Right ventricle myocardium inferior (tissue), 1 donor: ENCODE measurements at regions not wholly inside any gene's neighbourhood (a gene's known extent, or its start where the extent isn't known, plus 50 kb on each side); places are given as distances from the start of the nearest gene placed in this dataset.
A peak's percentile ranks its signal among the peaks of the same experiment; 100 is the strongest.

ENCODE experiments used
- ATAC-seq: fragments of 200-7000 bp; cut with Tn5 transposase; one replicate; pipeline ENCODE4 v1.9.1; 2020; ENCODE audit warnings: mild to moderate bottlenecking, moderate library complexity
- DNase-seq: peaks from one replicate; pipeline ENCODE4 v3.0.0; 2021; ENCODE audit errors: missing footprints
- intact Hi-C: fragments of 100-400 bp; cut with DNase I; formaldehyde crosslinking; loops from one replicate; pipeline ENCODE4 v1.11.0; 2022
- donor health status: DM: no; HTN: yes; CAD: no; lungs with severe emphysema.

DNA sequence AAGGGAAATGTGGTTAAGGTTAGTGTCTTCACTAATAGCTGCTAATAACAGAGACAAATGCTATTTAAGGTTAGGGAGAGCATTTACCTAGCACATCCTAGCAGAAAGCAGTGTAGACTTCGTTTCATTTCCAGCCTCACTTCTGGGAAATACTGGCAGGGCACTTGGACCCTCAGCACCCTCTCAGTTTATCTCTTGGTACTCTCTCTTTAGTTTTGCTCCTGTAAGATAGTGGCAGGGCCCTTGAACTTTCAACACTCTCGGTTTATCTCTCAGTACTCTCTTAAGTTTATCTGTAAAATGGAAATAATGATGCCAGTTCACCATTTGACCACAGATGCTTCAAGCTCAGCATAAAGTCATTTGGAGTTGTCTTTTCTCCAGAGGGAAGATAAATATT, 118.4 kb downstream of the MBL2 start:
- DNase-seq (no peak), ATAC-seq (peak; percentile 75)
- intact Hi-C loops = loop anchor here (5.0 kb wide), 1 partner anchor 342 kb away; the partner anchor contains the start of gene DKK1

DNA sequence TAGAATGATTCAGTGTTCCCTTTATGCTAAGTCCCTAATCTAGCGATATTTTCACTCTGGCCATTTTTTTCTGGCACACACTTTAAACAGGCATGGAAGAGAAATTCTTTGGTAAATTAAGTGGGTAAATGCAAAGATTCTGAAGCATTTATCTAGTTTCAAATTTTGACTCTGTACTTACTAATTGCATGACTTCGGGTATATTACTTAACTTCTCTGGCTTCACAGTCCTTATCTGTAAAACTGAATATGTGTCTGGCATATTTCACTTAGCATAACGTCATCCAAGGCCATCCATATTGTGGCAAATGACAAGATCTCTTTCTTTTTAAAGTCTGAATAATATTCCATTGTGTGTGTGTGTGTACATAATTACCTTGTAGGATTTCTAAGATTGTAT, 114.5 kb downstream of the MBL2 start:
- ATAC-seq (no peak), DNase-seq (no peak)
- intact Hi-C loops = no loop called here

DNA sequence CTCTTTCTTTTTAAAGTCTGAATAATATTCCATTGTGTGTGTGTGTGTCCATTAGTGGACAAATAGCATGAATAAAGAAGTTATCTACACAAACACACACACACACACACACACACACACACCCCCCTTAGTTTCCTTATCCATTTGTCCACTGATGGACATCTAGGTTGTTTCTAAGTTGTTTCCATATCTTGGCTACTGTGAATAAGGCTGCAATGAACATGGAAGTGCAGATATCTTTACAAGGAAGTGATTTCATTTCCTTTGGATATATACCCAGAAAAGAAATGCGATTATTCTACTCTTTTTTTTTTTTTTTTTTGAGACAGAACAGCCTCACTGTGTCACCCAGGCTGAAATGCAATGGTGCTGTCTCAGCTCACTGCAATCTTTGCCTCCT, 113.5 kb downstream of the MBL2 start:
- ATAC-seq (no peak), DNase-seq (no peak)
- intact Hi-C loops = no loop called here

DNA sequence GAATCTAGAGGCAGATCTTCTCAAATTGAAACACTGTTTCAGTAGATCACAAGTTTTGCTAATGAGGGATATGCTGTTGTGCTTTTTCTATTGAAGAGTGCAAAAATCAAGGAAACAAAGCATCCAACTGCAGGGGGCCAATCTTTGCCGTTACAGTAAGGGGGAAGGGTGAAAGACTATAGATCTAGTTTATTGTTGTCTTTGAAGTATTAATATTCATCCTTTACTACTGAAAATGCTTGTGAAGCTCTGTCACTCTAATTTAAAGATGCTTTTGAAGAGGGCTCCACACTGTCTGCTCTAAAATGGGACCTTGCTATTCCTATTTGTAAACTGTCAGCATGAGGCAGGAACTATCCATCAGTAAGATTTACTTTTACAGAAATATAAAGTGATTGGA, 110.3 kb downstream of the MBL2 start:
- DNase-seq = no peak
- intact Hi-C loops = no loop called here
- no peak for ATAC-seq

DNA sequence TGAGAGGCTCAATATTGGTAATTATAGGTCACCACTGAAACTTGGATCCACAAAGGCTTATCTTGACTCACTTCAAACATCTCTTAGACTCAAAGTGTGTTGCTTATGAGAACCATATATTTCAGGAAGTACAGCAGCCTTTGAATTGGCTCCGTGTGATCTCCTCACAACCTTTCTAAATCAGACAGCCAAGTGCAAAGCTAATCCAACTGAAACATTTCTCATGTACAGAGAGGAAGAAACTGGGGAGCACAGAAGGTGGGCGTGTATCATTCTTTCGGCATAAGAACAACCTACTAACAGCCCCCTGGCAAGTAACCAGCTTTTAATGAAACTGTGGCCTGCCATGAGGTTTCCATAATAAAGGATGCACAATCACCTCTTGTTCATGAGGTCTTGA, 109.4 kb downstream of the MBL2 start:
- DNase-seq (no peak), ATAC-seq (no peak)
- intact Hi-C loops = no loop called here

DNA sequence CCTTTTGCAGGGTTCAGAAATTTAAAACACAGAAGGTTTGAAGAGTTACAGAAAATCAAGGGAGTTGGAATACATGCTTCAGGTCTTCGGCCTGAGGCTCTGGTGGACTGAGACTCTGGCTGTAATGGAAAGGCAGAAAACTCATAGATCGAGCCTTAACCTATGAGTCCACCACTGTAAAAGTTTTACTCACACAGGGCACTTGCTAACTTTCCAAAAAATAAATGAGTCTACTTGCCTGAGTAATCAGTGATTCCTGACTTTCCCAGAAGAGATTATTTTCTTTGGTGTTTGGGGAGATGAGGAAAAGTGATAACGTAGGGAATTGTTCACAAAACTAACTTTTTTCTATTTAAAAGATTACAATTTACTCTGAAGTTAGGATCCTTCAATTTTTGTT, 108.0 kb downstream of the MBL2 start:
- ATAC-seq = no peak
- intact Hi-C loops = no loop called here
- DNase-seq = no peak

DNA sequence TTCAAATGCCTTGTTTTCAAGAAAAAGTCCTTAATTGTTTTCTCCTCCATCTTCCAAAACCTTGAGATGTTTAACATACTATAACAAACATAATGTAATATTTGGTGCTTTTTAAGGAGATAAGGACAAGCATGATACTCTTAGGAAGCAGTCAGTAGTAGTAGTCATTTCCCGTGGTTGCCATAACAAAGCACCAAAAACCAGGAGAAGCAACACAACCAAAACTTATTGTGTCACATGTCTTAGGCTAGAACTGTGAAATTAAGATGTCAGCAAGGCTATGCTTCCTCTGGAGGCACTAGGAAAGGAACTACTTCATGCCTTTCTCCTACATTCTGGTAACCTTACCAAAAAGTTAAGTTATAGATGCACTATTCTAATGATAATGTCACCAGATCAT, 106.8 kb downstream of the MBL2 start:
- intact Hi-C loops = no loop called here
- DNase-seq (no peak), ATAC-seq (no peak)

DNA sequence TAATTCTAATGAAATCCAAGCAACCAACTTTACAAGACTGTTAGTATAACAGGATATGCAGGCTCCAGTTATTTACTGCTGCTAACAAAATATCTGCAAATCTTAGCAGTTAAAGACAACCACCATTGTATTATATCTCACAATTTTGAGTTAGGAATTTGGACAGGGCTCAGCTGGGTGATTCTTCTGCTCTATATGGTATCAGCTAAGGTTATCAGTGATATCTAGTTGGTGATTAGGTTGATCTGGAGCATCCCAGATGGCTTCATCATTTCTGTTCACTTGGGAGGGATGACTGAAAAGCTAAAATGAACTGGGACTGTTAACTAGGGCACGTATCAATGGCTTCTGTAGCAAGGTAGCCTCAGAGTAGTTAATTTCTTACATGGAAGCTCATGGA, 105.7 kb downstream of the MBL2 start:
- DNase-seq (no peak), ATAC-seq (no peak)
- intact Hi-C loops = no loop called here

DNA sequence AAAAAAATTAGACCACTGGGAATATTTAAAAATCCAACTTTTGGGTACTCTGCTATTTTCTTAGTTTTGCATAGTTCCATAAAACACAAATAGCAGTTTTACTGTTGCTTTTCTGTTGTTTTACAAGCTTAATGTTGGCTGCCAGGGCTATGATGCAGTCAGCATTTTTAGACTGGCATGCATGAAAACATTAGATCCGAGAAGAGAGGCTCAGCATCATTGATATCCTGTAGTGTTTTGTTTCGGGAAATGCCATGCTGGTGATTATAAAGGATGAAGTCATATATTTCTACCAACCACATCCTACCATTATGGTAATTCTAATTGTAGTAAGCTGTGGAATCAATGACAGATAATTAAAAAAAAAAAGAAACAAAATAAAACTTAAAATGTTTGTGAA, 104.6 kb downstream of the MBL2 start:
- DNase-seq = no peak
- intact Hi-C loops = no loop called here

DNA sequence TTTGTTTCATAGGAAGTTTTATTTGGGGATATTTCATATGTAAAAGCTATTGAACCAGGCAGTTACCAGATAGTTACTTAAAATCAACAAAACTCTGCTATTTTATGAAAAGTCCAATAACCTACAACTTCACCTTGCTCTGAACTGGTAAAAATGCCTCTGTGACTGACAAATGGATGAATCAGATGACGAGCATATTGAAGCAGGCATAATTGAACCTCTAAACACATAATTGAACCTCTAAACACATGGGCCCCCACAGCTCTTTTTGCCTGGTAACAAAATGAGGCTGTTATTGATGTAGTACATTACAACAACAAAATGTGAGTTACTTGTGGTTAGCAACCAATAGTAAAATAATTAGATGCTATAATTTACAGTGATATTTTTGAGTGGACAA, 99.7 kb downstream of the MBL2 start:
- ATAC-seq (no peak), DNase-seq (no peak)
- intact Hi-C loops = no loop called here

More for the DNA sequence above, 104.6 kb downstream of the MBL2 start:
- no peak for ATAC-seq

DNA sequence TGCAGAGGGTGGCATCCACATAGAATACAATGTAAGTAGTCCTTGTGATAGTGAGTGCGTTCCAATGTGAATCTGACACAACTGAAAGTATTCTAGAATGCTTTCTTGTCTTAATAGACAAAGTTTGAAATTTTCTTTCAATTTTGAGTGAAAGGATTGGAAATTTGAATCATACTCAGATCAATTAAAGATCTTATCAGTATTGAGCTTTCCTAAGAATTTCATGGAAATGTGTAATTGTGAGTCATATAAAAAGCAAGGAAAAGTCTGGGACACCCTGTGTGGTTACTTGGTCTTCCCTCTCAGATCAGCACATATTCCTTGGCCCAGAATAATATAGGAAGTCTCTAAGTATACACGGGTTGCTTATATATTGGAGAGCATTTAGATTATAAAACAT, 99.1 kb downstream of the MBL2 start:
- intact Hi-C loops = no loop called here
- DNase-seq = no peak
- ATAC-seq = no peak

DNA sequence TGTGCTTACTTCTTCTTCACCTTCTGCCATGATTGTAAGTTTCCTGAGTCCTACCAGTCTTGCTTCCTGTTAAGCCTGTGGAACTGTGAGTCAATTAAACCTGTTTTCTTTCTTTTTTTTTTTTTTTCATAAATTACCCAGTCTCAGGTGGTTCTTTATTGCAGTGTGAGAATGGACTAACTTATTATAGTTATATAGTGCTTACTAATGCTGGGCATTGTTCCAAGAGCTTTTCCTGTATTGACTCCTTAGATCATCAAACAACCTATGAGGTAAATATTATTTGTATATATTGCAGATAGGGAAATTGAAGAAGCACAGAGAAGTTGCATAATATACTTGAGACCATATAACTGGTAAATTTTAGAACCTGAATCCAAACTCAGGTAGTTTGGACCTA, 98.1 kb downstream of the MBL2 start:
- intact Hi-C loops = no loop called here
- DNase-seq (no peak), ATAC-seq (no peak)

DNA sequence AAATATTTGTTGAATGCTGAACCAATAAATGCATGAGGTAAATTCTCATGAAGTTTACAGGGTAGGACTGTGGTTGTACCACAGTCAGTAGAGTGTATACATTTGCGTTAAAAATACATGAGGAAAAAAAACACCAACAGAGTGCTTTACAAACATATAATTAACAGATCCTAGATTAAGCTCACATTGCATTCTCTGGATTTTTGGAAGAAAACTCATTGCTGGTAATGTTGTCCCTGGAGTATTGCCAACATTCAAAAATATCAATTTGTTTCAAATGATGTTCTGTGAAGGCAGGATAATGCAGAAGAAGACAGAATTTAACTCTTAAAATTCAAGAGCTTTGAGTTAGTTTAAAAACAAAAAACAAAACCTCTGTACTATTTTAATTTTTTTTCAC, 95.5 kb downstream of the MBL2 start:
- no peak for ATAC-seq
- intact Hi-C loops = no loop called here
- DNase-seq = no peak

DNA sequence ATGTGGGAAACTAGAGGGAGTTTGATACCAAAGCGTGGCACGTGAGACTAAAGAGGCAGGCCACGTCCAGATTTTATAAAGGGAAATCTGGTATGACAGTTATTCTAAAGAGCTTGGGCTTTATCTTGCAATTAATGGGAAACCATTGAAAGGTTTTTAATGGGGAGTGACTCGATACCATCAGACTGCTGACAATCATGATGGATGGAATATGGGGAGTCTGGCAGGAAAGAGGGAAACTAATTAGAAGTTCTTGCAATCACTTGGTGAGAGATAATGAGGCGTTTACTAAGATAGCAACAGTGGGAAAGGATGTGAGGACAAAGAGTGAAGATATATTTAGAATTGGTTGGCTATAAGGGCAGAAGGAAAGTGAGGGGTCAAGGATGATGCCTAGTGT, 94.0 kb downstream of the MBL2 start:
- no peak for ATAC-seq

DNA sequence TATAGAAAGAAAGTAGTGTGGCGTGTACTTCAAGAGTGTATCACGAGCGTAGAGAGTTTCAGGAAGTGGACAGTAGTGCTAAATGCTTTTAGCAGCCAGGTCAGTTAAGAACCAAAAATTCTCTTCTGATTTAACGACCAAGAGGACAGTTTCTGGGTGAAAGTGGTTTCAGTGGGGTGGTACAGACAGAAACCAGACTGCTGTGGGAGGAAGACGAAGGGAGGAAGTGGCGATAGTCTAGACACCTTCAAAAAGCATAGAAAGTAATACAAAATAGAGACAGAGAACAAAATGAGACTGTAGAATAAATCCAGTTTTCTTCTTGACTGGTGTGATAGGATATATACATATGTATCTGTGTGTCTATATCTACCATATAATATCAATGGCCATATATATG, 93.5 kb downstream of the MBL2 start:
- no peak for ATAC-seq
- intact Hi-C loops = no loop called here
- no peak for DNase-seq

More for the DNA sequence above, 94.0 kb downstream of the MBL2 start:
- intact Hi-C loops = no loop called here
- DNase-seq = no peak

DNA sequence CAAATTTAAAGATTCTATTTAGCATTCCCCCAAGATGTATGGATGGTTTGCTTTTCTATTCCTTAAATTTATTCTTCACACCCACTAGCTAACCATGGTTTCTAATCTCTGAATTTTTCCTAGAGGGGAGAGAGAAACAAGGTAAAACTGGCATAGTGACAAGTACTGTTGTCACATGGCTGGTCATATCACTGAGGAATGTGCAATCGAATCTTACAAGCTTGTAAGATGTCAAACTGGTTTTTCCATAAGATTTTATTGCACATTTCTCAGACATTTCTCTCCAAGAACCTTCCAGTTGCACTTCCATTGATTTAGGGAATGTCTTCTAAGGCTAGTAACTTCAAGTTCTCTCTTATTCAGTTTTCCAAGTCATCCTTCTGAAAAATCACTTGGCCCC, 89.8 kb downstream of the MBL2 start:
- ATAC-seq (no peak), DNase-seq (no peak)
- intact Hi-C loops = no loop called here

DNA sequence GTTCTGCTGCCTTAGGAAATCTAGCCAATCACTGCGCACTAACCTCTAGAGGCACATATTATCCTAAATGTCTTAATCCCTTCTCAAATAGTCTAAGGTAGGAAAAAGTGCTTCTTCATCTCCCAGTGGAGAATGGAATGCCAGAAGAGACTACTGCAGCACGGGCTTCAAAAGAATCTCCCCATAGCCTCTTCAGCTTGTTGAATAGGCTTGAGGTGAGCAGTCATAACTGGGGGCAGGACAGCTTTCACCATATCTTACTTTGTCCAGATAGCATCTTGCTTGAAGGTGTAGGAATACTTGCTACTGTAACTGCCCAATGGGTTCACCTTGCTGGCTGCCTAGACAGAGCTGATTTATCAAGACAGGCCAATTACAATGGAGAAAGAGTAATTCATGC, 88.8 kb downstream of the MBL2 start:
- DNase-seq (no peak), ATAC-seq (no peak)
- intact Hi-C loops = no loop called here

DNA sequence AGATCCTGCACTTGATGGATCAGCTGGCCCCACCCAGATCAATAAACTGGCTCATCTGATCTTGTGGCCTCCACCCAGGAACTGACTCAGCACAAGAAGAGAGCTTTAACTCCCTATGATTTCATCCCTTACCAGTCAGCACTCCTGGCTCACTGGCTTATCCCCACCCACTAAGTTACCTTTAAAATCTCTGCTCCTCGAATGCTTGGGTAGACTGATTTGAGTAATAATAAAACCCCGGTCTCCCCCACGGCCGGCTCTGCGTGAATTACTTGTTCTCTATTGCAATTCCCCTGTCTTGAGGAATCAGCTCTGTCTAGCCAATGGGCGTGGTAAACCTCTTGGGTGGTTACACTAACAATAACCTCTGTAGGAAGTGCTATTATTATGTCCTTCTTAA, 83.7 kb downstream of the MBL2 start:
- no peak for ATAC-seq
- intact Hi-C loops = no loop called here
- DNase-seq = no peak

DNA sequence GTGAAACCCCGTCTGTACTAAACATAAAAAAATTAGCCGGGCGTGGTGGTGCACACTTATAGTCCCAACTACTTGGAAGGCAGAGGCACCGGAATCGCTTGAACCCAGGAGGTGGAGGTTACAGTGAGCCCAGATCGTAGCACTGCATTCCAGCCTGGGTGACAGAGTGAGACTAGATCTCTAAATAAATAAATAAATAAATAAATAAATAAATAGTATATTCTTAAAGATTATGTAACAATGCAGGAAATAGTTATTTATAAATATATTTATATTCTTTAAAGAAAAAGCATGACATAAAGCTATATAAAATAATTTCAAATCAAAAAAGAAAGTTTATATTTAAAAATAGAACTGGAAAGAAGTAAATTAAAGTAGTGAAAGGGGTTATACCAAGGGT, 76.4 kb downstream of the MBL2 start:
- ATAC-seq (no peak), DNase-seq (no peak)
- intact Hi-C loops = no loop called here

DNA sequence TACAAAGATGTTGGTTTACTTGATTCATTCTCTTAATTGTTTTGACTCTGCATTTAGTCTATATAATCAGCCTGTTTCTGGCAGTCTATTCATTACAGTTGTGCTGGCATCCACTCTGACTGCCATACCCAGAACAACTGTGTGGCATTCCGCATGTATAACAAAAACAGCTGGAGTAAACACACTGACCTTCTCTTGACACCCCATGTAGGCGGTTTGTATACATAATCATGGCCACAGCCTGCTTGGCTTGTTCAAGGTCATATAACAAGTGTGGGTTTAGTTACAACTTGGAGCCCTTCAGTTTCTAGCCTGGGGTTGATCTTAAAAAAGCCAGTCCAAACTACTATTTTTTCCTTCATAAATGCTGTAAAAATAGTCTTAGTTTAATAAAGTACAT, 70.9 kb downstream of the MBL2 start:
- ATAC-seq = no peak
- intact Hi-C loops = no loop called here
- no peak for DNase-seq

DNA sequence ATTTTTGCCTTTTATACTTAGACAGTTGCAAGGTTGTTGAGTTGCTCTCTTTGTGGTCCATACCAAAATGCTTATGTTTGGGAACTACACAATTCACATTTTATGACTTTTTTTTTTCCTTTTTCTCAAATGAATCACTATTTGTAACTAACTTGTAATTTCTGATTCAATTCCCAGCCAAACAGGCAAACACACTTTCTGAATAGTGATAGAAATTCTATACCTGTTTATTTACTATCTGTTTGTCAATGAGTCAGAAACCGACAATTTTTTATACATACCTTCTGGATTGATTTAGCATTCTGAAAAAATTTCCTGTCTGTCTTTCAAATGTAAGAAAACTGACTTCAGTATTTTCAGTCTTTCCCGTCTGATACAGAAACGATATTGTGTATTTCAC, 69.1 kb downstream of the MBL2 start:
- intact Hi-C loops = no loop called here
- ATAC-seq = no peak
- no peak for DNase-seq

DNA sequence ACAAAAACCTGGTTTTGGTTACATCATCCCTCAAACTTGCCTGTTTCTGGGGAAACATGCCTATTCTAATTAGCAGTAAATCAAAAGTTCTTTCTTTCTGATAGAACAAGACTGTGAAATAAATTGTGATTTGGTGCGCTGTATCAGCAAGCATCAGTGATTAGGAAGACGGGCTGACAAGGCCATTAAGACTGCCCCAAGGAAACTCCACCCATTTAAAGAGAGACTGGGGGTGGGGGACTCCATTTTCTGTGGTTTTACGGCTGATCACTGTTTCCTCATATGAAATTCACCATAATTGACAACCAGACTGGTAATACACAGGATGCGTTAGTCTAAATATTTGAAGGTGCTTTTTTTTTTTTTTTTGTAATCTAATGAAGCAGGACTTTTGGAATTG, 68.7 kb downstream of the MBL2 start:
- intact Hi-C loops = no loop called here
- no peak for DNase-seq
- ATAC-seq = no peak
